HG02759 (cell line): ENCODE measurements at regions not wholly inside any gene's neighbourhood (a gene's known extent, or its start where the extent isn't known, plus 50 kb on each side); places are given as distances from the start of the nearest gene placed in this dataset.
"Not testable (repeated sequence)": the region's sequence is repeated elsewhere in the genome, so short reads cannot be mapped to it uniquely, and the experiment has no call there.

ENCODE experiments used
- ATAC-seq: cut with Tn5 transposase; IDR thresholded peaks from one replicate; pipeline ENCODE4 v1.9.1; 2021; ENCODE audit warnings: mild to moderate bottlenecking, moderate library complexity; ENCODE audit not compliant: unreplicated experiment

DNA sequence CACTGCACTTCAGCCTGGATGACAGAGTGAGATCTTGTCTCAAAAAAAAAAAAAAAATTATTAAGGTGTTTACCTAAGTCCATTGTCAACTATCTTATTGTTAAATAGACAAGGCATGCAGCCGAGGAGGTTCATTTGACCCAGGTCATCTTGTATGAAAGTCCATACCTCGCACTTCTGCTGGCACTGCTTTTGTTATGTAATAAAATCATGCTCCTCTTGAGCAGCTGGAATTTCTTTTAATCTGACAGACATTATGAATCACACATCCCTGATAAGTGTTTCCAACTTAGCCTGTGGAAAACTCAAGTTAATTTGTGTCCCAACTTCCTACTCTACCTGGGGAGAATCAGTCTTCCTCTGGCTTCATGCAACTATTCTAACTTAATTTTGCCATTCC is 315.6 kb upstream of the KLF4 start:
- ATAC-seq: no peak

DNA sequence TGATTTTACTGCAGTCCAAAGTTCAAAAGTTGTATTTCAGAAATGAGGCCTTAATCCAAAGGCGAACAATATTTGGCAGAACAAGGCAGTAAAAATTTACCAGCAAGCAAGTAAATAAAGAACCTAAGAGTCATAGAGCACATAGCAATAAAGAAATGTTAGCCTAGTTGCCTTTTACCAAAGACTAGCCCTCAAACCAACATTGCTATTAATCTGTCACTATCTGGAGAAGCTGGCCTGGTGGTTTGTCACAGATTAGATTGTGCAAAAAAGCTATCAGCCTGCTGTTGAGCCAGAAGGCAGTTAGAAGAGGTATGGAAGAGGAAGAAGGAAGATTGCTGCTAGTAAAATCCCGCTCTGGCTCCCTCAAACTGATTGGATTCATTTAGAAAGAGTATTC is 304.7 kb upstream of the KLF4 start:
- no peak for ATAC-seq

DNA sequence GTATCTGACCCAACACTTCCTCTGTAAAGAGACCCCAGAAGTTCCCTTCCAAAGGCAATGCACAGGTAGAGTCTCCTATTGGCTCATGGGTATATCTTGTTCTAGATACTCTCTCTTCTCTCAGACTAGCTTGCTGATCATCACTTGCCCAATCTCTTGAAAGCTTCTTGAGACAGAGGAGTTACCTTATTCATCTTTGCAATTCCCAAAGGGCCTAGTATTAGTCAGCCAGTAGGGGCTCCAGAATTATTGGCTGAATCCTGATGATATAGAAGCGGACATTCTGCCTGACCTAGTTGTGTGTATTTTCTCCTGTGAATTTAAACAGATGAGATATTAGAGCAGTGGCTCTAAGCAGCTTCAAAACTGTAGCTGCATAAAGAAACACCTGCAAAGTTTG is 304.0 kb upstream of the KLF4 start:
- no peak for ATAC-seq

- no peak for ATAC-seq
Measured at GRCh38 chr9:107792596-107792995, 303.0 kb upstream of the KLF4 start.

GRCh38 chr9:107792006-107792405 is 302.4 kb upstream of the KLF4 start:
- no peak for ATAC-seq

DNA sequence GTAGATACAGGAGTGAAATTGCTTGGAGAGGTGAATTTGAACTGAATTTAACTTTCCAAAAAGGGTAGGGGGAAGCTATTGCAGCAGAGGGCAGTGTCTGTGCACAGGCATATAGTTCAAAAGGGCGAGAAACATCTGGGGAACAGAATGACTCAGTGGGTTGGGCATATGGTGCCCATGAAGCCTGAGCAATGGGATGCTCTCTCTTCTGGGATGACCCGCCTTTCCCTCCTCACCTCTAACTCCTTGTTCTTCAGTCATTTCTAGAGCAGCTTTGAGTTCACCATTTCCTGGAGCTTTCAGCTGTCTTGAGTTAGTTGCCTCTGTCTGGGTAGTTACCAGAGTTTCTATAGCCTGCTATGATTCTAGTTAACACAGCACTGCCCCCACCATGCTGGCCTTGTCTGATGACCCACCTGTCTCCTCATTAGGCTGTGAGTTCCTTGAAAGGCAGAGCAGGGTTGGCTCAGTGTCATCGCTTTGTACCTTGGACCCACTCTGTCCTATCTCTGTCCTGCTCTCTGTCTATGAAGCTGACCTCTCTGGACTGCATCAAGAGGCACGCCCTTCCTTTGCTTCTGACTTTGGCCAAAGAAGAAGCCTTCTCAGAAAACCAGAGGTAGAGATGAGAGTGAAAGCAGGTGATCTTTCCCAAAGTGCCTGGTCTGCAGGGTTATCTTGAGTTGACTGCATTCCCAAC is 299.6 kb upstream of the KLF4 start:
- no peak for ATAC-seq

GRCh38 chr9:107786561-107786960 is 297.0 kb upstream of the KLF4 start:
- no peak for ATAC-seq

DNA sequence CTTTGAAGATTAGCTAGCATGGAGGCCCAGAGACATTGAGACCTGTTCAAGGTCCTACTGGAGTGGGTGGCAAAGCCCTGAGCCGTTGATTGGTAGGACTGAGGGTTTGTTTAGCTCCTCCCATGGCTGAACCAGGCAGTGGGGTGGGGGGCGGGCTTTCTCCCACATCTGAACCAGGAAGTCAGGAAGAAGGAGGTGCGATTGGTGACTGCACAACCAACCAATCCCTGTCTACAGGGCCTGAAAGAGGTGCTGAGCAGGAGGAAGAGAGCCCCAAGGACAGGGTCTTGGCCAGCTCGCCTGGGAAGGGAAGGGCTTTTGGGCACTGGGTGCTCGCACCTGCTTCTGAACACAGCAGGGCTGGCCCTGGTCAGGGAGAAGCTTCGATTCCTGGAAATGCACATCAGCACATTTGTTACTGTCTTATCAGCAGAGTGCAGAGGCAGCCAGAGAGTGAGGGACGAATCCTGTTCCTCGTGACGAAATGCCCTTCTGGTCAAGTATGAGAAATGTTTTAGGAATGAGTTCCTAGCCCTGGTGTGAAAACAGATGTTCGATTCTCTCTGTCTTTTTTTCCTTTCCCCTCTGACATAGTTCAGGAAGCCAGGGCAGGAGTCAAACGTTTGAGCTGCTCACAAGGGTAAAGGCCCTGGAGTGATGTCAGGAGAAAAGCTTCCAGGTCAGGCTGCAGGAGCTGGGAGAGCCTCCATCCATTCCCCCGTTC is 294.8 kb upstream of the KLF4 start:
- no peak for ATAC-seq

DNA sequence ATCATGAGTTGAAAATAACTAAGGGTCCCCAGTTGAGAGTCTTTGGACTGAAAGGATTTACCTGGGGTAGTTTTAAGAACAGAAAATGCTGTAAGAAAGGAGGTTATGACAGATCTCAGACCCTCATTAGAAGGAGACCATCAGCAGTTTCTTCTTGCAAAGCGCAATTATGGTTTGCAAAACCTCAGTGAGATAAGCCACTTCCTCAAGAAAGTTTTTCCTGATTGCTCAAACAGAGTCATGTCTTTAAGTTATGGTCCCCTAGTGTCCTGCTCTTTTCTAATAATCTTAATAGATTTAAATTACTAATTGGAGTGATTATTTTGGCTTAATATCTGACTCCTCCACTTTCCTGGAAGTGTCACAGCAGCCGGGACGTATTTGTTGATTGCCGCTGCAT is 293.2 kb upstream of the KLF4 start:
- ATAC-seq: no peak

GRCh38 chr9:107782381-107782780 is 292.8 kb upstream of the KLF4 start:
- no peak for ATAC-seq

DNA sequence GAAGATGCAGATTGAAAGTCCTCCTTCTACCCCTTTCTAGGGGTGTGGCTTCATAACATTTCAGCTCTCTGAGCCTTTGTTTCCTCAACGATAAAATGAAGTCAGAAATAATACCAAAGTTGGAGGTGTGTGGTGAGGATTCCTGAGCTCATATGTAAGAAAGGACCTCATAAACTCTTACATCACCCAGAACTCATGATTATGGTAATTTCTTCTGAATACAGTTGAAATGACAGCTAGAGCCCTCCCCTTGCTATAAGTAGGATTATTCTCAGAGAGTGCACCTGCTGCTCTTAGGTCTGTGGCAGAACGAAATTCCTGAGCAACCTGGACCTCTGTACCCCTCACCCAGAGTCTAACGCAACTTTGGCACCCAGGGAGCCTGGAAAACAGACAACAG is 291.4 kb upstream of the KLF4 start:
- ATAC-seq: no peak

DNA sequence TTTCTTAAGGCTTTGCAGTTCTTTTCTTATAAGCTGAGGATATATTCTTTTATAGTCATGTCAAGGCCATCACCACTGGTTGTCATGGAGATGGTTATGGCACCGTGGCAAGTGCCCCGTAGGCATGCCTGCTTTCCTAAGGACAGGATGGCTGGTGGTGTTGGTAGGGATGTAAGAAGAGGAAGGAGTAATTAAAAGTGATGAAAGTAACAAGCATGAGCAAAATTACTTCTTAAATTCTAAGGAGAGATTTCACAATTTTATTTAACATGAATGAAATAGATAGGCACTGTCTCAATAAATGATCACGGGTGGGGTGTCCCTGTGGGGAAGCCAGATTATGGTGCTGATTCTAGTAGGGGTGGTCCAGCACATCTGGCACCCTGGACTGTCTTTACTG is 290.2 kb upstream of the KLF4 start:
- no peak for ATAC-seq

GRCh38 chr9:107778661-107779060 is 289.1 kb upstream of the KLF4 start:
- no peak for ATAC-seq

- not testable (repeated sequence) for ATAC-seq
Measured at GRCh38 chr9:107774099-107774498, 284.5 kb upstream of the KLF4 start.

- no peak for ATAC-seq
Measured at GRCh38 chr9:107772988-107773387, 283.4 kb upstream of the KLF4 start.

GRCh38 chr9:107770716-107771115 is 281.1 kb upstream of the KLF4 start:
- ATAC-seq: no peak

DNA sequence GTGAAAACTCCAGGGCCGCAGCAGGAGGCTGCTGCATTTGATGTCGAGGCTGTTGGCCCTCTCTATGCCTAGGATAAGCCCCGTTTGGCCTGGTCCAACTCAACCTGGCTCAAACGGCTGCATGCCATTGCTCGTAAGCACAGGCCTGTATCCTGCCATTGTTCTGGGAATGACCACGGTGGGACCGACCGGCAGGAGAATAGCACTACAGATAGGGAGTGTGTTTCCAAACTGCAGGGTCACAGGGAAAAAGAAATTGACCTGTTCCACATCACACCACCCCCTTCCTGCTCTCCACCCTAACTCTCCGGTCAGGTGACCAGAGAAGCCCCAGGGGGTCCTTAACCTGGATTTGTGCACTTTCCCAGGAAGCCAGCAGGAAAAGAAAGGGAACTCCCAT is 278.7 kb upstream of the KLF4 start:
- ATAC-seq: no peak

GRCh38 chr9:107767711-107768110 is 278.1 kb upstream of the KLF4 start:
- no peak for ATAC-seq

GRCh38 chr9:107763469-107763868 is 273.9 kb upstream of the KLF4 start:
- not testable (repeated sequence) for ATAC-seq

DNA sequence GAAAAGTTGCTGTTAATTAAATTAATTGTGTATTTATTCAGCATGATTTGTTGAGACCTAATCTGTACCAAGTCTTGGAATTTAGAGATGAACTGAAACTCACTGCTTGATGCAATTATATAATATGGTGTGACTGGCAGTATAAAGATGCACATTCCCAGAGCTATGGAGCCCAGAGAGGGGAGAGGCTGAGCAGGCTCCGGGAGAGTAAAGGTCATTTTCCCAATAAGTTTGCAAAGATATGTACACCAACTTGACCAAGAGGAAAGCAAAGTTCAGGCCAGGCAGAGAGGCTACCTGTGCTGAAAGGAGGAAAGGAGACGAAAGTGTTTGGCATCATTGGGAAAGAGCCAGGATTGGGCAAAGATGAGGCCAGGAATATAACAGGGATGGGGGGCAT is 271.7 kb upstream of the KLF4 start:
- ATAC-seq: no peak

GRCh38 chr9:107760469-107761242 is 271.1 kb upstream of the KLF4 start:
- no peak for ATAC-seq

DNA sequence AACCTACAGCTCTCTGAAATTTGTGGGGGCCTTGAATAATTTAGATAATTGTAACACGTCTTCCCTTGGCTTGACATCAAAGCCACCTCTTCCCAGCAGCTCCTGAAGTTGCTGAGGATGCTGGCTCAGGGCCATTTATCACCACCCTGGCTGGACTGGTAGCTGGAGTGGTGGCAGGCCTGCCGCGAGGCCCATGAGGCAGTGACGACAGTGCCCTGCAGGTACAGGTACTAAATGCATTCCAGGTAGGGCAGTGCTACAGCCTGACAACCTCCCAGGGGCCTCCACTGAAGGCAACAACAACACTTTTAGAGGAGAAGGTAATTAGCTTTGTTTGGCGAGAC is 270.2 kb upstream of the KLF4 start:
- no peak for ATAC-seq
